NOMO-1 treated with DMSO at 0.1 percent for 48 hours (cell line): ENCODE measurements at regions not wholly inside any gene's neighbourhood (a gene's known extent, or its start where the extent isn't known, plus 50 kb on each side); places are given as distances from the start of the nearest gene placed in this dataset.
A peak's percentile ranks its signal among the peaks of the same experiment; 100 is the strongest.

Experiments used
- DNase-seq: peaks from one replicate; lab custom pipeline; 2025; ENCODE audit not compliant: unreplicated experiment; lab: John Stamatoyannopoulos, UW

GRCh38 chr12:33323823-33324222 is 115.8 kb downstream of the SYT10 start:
- no peak for DNase-seq

DNA sequence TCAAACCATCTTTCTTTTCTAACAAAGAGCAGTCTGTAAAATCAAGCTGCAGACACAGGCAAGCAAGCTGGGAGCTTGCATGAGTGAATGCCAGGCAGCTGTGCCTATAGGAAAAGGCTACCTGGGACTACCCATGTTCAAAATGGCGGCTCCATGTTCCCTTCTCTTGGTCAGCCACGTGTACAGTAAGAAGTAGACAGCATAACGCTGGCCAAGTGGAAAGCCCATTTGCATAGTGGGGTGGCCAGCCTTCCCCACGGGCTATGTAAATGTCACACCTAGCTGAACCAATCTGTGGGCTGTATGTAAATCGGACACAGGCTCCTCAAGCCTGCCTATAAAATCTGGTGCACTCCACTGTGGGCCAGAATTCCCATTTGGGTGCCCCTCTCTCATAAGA is 117.1 kb downstream of the SYT10 start:
- DNase-seq = no peak

GRCh38 chr12:33317746-33318145 is 121.9 kb downstream of the SYT10 start:
- DNase-seq = no peak

- DNase-seq = peak; percentile 73
Observed at GRCh38 chr12:33314223-33314622, 125.4 kb downstream of the SYT10 start.

GRCh38 chr12:33313476-33313875 is 126.1 kb downstream of the SYT10 start:
- no peak for DNase-seq

- no peak for DNase-seq
Observed at GRCh38 chr12:33310471-33310870, 129.1 kb downstream of the SYT10 start.

DNA sequence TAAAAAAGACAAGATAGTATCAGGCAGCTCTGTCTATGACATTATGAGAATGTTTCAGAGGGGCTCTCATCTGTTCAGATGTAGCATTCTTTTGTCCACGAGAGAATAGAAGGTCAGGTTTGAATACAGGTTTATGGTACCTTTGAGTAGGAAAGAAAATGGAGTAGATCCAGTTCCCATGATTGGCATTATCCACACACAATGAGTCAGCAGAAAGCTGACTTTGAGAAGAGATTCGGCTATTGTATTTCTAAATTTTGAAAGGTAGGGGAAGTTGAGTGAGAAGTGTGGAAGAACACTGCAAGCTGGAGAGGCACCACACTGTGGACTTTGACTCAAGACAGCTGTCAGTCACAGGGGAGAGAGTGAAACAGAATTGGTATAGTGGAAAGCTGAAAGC is 135.4 kb downstream of the SYT10 start:
- DNase-seq = no peak

- DNase-seq = no peak
Observed at GRCh38 chr12:33296529-33296928, 143.1 kb downstream of the SYT10 start.

- no peak for DNase-seq
Observed at GRCh38 chr12:33290703-33291102, 148.9 kb downstream of the SYT10 start.

GRCh38 chr12:33283054-33283453 is 156.6 kb downstream of the SYT10 start:
- DNase-seq = no peak

DNA sequence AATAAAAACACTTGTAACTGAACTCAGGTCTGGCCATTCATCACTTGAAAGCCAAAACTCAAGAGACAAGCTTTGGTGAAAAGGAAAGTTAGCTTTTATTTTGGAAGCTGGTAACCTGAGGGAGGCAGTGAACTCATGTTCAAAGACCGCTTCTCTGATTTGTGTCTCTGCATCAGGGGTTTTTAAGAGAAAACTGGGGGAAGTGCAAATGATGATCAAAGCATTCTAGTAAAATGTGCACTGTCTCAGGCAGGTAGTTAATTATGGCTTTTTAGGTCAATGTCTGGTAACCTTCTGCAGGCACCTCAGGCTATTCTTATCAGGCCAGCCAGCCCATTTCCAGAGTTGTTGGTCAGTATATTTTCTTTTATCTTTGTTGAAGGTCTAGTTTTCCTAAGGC is 162.2 kb downstream of the SYT10 start:
- no peak for DNase-seq

- no peak for DNase-seq
Observed at GRCh38 chr12:33267641-33268040, 172.0 kb downstream of the SYT10 start.

DNA sequence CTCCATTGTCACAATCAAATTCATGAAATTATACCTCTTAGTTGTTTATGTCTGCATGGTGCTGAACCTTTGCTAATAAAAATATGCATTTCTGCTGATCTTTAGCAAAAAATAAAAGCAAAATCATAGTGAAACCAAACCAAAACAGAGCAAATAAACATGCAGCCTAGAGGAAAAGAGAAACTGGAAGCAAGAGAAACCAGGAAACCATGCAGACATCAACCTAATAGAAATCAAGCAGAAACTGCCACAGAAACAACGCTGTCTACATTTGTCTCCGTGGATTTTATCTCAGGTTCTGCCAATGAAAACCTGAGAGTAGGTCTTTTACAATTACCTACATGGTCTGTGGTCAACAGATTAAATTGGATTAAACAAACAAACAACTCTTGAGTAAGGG is 173.7 kb downstream of the SYT10 start:
- no peak for DNase-seq

DNA sequence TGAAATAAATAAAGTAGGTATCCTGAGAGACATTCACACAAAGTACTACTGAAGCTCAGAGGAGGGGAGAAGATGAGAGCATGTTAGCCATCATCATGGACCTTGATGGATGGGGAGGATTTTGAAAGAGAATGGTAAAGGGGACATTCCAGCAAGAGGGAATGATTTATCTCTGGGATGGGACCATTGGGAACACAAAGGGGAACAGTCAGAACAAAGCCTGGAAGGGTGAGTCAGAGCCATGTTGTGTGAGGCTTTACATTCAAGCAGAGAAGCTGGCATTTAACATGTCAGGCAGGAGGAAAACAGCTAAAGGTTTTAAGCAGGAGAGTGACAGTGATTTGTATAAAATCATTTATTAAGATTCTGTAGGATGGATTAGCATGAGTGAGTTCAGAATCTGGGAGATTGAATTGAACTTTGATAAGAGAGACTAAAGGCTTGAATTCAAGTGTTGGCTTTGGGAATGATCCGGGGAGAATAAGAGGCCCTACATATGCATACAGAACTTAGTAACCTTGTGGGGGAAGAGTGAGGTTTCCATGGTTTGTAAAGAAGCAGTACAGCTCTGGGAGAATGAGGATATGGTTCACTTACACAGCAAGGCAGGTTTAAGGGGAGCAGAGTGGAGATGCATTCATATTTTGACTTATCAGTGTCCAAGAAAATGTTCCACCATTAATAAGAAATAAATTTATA is 174.4 kb downstream of the SYT10 start:
- DNase-seq = no peak

DNA sequence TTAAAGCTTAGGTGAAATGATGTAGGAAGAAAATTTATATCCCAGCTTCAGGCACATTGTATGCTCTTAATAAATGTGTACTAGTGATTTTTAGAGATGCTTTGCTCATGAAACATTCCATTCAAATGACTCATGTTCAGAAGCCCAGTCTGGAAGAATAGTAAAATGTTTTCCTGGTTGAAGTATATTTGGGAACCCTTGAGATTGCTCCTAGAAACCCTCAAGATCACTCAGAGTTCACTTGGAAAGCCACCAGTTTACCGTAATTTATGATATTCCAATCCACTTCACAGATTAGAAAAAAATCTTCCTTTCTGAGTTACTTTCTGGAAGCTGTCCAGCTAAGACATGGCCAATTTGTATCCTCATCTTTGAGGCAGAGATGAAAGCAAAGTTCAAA is 186.4 kb downstream of the SYT10 start:
- no peak for DNase-seq

DNA sequence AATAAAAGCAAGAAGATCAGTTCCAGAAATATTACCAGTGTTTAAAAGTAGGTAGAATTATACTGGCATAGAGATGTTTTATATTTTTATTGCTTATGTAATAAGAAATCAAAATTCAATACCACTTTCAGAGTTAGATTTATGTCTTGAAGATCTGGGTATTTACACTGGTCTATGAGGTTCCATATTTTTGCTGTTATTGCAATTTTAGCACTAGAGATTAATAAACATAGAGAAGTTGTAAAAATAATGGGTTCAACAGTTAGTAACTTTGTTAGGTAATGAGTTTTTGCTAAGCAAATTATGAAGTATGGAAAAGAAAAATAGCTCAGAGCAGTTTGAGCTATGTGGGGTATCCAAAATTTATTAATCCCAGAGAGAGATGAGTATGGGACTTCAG is 188.1 kb downstream of the SYT10 start:
- no peak for DNase-seq

DNA sequence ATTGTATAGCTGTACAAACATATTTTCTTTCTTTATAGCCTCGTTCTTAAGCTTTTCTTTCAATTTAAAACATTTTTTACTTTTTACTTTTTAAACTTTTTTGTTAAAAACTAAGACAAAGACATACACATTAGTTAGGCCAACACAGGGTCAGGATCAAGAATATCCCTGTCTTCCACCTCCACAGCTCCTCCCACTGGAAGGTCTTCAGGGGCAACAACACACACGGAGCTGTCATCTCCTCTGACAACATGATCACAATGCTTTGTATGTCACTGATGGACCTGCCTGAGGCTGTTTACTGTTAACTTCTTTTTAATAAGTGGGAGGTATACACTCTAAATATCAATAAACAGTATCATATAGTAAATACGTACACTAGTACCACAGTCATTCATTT is 191.3 kb downstream of the SYT10 start:
- no peak for DNase-seq

DNA sequence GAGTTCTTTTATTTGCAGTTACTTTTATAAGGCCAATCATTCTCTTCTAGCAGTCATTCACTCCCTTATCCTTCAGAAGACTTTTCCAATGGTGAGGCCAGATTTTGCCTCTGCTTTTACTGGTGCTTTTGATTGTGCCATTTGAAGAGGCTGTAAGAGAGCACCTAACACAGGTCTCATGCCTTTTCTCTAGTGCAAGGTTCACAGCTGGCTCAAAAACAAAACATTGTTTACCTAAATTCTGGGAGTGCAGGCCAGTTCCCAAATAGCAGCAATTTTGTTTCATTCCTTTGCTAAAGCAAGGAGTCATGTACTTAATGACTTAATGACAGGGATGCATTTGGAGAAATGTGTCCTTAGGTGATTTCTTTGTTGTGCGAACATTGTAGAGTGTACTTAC is 192.0 kb downstream of the SYT10 start:
- DNase-seq = no peak

- no peak for DNase-seq
Observed at GRCh38 chr12:33245434-33245833, 194.2 kb downstream of the SYT10 start.

GRCh38 chr12:33226671-33227070 is 212.9 kb downstream of the SYT10 start:
- no peak for DNase-seq

GRCh38 chr12:33223956-33224355 is 215.7 kb downstream of the SYT10 start:
- no peak for DNase-seq

DNA sequence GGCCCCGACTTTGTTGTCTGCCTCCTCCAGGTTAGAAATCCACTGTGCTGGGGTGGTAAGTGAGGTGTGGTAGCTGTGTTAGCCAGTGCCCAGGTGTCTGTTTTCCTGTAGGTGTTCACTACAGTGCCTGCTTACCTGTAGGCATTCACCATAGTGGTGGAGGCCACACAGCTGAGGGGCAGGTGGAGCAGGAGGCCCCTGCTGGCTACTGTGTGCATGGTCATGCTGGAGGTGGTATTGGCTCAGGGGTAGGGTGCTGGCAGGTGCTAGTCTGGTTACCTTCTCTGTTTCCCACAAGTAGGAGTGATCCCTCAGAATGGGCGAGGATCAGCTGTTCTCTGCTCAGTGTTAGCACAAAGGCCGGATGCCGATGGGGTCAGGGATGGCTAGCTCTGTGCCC is 217.3 kb downstream of the SYT10 start:
- DNase-seq = no peak

GRCh38 chr12:33205981-33206380 is 233.6 kb downstream of the SYT10 start:
- DNase-seq = no peak
